ENCODE measurements at regions not wholly inside any gene's neighbourhood (a gene's known extent, or its start where the extent isn't known, plus 50 kb on each side); places are given as distances from the start of the nearest gene placed in this dataset.

DNA sequence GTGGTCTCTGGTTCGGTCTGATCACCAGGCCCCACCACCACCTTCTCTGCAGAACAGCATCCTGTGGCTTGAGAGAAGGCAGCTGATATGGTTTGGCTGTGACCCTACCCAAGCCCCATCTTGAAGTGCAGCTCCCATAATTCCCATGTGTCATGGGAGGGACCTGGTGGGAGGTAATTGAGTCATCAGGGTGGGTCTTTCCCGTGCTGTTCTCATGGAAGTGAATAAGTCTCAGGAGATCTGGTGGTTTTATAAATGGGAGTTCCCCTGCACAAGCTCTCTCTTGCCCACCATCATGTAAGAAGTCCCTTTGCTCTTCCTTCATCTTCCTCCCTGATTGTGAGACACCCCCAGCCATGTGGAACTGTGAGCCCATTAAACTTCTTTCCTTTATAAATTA is 352.3 kb upstream of the CDH5 start:
- no peak for DNase-seq (ENCODE audit: low read depth in 3 of 3)

DNA sequence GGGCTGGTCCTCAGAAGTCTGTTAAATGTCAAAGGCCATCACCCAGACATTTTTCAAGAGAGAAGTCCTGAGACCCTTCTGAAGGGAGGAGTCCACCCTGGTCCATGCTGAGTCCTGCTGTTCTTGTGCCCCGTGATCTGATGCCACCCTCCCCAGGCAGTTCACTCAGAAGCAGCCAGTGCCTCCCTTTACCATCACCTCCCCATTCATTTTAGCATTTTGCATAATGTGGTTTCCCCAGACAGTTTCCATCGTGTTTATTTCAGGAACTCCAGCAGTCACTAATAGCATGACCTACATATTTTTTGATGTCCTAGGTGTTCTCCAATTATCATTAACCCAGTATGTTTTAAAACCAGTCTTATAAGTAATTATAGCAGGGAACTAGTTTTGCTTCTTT is 353.0 kb upstream of the CDH5 start:
- no peak for DNase-seq (ENCODE audit: low read depth in 3 of 3)

DNA sequence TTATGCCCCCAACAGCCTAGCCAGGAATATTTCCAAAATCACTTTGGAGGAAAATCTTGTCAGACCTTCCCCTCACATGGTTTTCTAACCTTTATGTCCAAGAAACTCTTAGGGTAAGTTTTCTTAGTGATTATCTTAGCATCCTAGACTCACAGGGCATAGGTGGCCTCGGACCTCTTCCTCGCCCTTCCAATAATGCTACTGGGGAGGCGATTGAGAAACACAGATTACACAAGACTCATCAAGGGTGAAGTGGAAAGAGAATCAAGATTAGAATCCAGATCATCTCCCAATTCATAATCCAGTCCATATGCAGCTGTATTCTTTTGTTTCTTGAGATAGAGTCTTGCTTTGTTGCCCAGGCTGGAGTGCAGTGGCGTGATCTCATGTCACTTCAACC is 358.4 kb upstream of the CDH5 start:
- no peak for DNase-seq (ENCODE audit: low read depth in 3 of 3)

DNA sequence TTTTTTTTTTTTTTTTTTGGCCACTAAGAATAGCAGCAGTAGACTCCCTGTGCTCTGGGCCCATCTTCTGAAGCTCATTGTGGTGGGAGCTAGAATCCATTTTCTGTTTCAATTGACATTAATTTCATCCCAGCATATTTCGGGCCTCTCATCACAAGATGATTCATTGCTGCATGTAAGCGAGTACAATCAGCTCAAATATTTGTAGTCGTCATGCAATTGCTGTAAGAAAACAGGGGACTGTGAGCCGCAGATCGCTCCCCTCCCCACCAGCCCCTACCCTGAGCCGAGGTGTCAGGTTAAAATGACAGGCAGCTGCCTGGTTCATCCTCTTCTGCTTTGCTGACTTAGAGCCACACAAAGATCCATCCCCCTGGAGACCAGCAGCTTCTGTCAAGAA is 358.8 kb upstream of the CDH5 start:
- DNase-seq (ENCODE audit: low read depth in 3 of 3): no peak

DNA sequence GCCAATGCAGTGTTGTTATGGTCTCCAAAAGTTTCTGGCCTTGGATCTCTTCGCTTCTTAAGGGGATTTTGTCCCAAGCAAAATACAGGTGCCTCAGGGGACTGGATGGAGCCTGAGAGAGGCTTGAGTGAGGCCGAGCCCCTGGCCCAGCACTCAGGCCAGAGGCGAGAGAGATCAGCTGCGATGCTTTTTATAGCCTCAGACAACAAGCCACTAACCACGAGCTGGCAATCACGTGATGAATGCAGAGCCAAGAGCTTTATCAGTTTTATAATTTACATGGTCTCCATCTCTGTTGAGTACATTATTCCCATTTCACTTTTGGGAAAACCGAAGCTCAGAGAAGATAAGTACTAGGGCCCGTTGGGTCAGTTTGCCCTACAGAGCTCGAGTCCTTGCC is 360.0 kb upstream of the CDH5 start:
- DNase-seq (ENCODE audit: low read depth in 3 of 3): no peak

DNA sequence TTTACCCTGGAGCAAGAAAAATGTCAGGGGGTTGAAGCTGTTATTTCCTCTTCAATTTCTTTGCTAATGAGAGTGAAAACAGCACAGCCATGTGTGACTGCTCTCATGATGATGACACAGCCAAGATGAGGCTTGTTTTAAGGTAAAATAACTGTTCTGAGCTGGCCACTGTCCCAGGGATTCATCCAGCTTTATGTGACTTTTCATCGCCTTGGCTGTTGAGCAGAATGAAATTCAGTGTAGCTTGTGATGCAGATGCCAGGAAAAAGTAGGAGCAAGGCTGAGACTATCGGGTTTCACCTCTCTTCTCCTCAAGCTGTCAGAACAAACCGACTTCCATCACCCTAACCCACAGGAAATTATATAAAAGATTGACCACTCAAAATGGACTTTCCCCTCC is 361.8 kb upstream of the CDH5 start:
- no peak for DNase-seq (ENCODE audit: low read depth in 3 of 3)

DNA sequence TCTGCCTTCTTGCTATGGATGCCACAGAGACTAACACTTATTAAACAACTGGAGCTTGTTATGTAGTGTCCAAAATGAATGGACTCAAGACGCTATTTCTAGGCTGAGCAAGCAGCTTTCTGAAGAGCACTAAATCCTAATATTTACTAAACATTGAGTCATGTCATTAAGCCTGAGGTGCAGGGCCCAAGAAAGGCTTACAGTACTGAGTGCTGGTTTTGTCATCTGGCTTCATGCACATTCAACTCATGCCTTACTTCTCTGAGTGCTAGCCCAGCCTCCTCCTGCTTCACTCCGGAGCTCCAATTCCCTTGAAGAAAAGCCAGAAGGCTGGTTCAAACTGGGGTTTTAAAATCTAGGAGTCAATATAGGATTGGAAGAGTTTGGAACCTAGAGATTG is 363.3 kb upstream of the CDH5 start:
- DNase-seq (ENCODE audit: low read depth in 3 of 3): no peak

DNA sequence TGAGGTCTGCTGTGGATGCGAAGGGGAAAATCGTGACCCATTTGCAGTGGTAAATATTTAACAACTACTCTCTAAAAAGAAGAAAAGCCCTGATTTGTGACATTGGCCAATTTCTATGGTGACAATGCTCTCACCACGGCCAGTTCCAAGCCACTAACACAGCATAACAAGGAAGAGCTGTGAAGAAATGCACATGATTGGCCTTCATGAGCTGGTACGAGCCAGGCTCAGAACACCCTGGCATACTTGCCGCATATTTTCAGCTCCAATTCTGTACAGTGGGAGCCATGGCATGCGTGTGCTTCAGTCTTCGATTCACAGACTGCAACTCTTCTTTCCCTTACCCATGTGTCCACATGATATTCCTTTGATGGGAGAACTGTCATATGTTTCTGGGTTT is 363.9 kb upstream of the CDH5 start:
- DNase-seq (ENCODE audit: low read depth in 3 of 3): no peak

DNA sequence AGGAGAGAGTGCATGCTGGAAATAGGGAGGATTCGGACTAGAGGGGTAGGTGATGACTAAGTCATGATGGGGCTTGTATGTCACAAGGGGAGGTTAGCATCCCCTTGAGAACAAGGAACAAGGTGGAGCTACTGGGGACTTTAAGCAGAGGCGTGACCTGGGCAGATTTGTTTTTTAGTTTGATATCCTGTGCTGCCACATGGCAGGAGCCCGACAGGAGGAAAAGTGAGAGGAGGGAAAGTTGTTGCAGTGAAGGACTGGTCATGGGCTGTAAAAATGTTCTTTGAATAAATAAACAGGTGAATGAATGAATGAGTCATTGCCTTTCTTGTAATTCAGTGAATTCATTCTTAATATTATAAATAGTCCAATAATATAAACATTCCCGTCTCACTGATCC is 365.1 kb upstream of the CDH5 start:
- DNase-seq (ENCODE audit: low read depth in 3 of 3): no peak

DNA sequence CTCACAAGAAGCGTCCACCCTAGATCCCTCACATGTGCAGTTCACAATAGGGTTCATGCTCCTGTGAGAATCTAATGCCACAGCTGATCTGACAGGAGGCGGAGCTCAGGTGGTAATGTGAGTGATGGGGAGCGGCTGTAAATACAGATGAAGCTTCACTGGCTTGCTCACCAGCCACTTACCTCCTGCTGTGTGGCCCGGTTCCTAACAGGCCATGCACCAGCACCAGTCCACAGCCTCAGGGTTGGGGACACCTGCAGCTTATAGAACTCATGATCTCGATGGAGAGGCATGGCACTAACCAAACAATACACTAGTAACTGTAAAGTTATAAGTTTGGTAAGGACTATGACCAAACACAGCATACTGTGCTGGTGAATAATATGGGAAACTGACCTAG is 368.0 kb upstream of the CDH5 start:
- DNase-seq (ENCODE audit: low read depth in 3 of 3): no peak

DNA sequence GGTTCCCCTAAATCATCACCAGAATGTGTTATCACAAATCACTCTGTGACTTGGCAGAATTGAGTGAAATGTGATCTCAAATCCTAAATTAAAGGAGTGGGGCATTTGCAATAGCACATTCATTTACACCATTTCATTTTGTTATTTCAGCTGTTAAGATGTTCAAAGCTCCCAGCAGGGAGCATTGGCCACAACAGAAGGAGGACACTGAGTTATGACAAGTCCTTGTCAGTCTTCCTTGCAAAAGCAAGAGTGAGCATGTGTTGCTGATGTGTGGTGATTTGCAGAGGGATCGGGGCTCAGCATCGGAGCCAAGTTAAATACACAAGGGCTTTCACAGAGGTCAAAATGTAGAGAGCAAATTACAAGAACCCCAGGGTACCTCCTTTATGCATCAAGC is 372.2 kb upstream of the CDH5 start:
- no peak for DNase-seq (ENCODE audit: low read depth in 3 of 3)

DNA sequence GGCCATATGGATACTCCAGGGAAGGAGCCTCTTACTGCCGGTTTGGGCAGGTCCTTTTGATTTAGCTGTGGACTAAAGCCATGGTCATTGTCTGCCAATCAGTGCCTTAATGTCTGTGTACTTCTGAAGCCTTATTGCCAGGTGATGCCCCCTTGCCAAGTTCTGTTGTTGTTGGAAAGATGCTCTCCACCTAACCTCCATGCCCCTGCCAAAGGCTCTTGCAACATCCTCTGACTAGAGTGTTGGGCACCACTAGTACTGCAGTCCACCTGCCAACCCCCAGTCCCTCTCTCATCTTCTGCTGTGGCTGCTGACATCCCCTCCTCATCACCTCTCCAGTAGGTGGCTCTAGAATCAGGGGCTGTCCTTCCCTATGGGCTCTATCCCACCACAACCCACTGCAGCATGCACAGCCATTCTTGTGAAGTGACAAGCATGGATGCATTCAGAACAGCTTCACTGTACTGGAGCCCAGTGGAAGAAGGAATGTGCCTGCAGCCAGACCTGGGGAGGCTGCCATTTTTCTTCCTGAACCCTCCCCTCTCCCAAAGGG is 375.3 kb upstream of the CDH5 start:
- DNase-seq (ENCODE audit: low read depth in 3 of 3): no peak

DNA sequence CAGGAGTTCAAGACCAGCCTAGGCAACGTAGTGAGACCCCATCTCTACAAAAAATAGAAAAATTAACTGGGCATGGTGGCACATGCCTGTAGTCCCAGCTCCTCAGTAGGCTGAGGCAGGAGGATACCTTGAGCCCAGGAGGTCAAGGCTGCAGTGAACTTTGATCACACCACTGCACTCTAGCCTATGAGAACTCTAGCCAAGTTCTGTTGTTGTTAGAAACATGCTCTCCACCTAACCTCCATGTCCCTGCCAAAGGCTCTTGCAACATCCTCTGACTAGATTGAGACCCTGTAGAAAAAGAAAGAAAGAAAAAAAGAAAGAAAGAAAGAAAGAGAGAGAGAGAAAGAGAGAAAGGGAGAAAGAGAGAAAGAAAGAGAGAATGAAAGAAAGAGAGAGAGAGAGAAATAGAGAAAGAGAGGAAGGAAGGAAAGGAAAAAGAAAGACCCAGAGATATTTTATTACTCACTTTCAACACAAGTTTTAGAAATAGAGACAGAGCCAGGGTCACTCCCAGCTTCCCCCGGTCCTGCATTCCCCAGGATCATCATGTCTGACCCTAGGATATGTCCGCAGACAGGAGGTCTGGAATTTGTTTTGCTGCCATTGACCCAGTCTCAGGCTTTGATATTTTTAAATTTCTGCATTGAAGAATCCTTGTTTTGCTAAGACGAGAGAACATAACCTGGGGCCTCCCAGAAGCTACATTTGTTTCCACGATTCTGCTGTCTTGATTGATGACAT is 376.5 kb upstream of the CDH5 start:
- no peak for DNase-seq (ENCODE audit: low read depth in 3 of 3)

DNA sequence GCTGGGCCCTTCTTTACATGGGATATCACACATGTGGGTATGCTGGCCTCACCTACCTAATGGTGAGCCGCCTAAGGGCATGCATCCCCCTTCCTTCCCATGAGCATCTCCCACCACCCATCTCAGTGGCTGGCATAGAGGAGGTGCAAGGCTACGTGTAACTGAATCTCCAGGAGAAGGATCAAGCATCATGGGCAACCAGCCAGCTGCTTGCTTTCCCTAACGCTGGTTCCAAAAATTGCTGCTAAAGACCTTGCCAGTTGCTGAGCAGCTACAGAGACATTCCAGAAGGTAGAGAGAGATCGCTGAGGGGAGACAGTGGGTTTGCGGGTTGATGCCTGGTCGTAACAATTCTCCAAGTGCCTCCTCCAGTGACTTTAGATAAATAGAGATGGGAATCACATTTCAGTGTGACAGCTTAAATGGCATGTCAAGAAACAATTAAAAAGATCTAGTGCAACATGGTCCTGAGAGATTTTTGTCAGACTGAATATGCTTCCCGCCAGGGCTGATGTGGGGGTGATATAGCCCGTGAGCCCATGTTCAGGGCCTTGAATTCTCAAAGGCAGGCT is 378.4 kb upstream of the CDH5 start:
- no peak for DNase-seq (ENCODE audit: low read depth in 3 of 3)

DNA sequence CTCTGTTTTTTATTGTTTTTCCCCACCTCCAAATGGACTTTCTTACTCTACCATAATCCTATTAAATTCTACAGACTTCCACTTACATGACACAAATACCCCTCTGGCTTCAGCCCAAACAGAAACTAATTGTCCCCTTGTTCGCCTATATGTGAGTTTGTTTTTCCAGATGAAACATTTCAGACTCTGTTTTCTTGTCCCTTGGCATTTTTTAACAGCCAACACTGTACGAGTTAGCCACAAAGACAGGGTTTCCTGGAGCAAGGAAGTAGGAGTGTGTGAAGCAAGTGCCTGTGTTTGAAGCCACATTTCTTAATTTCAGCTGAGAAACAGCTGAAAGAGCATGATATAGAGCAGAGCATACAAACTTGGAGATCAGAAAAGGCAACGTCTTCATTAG is 382.2 kb upstream of the CDH5 start:
- DNase-seq (ENCODE audit: low read depth in 3 of 3): no peak

DNA sequence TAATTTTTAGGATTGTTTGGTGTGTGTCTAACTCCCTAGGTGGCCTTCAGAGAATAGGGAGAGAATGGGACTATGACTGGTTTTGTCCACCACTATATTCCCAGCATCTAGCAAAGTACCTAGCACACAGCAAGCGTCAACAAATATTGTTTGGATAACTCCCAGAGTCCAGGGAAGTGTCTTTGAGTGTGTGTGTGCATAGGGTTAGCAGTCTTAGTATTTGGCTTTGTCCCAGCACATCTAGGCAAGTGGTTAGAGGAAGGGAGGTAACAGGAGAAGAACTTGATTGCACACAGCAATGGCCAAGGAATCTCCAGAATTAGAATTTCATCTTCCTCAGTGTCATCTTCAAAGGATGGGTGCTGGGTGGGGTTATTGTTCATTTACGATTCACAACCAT is 385.4 kb upstream of the CDH5 start:
- DNase-seq (ENCODE audit: low read depth in 3 of 3): no peak

DNA sequence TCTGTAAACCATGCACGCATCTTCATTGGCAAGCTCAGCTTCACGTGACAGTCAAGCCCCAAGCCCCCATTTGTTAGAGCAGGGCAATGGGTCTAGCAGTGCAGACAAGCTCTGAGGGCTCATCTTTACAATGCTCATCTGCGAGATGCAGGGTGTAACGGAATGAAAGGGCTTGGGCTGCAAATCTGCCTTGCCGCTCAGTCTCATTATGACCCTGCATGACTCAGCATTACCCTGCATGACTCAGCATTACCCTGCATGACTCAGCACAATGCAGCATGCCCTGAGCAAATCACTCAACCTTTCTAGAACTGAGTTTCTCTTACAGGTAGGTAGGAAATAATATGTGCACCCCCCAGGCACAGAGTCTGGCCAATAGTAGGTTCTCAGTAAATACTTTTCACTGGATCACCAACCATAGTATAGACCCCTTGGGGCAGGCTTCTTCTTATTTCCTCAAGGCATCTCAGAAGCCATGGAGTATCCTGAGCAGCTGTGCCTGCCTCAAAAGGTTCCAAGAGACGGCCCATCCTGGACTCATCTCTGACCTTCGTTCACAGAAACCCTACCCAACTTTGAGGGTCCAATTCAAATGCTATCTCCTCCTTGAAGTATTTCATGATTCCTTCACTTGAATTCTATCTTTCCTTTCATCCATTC is 391.3 kb upstream of the CDH5 start:
- no peak for DNase-seq (ENCODE audit: low read depth in 3 of 3)

DNA sequence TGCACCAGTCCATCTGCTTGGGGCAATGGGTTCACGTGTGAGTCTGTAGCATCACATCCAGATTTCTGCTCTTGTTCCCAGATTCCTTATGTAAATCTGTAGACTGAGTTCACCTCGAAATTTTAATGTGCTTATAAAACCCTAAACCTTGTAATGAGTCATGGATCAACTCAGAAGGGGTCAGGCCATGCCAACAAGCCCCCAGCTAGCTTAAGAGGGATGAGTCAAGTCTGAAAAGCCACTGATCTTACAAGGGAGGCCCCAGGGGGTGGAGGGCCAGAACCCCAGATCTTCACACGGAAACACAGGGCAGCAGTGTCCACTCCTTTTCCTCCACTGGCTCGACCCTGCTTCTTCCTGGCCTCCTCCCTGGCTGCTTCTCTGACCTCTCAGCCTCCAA is 399.1 kb upstream of the CDH5 start:
- DNase-seq (ENCODE audit: low read depth in 3 of 3): no peak

DNA sequence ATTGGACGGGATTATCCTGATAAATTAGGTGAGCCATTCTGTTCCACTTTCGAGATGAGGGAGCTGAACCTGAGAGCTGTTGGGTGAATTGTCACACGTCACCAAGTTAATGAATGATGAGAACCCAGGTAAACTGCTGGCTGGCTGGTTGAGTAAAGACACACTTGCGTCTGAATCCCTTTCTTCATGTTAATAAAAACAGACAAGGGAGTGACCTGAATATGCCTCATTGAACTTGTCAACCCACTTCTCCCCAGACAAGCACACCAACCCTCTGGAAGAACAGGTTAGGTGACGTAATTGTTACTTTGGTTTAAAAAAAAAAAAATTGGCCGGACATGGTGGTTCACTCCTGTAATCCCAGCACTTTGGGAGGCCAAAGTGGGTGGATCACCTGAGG is 400.9 kb upstream of the CDH5 start:
- DNase-seq (ENCODE audit: low read depth in 3 of 3): no peak

DNA sequence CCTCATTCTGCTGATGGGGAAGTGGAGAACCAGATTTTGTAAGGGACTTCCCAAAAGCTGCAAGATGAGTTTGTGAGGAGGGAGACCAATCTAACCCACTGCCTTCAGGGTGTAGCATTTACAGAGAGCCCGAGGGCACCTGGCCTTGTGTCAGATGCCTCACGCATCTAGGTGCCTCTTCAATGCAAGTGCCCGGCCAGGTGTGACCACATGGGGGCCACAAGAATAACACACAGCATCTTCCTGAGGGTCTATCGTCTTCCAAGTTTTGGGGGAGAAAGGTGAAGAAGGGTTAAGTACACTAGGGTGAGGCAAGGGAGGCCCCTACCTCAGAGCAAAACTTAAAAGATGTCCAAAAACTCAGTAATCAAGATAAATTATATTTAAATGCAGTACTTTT is 401.7 kb upstream of the CDH5 start:
- DNase-seq (ENCODE audit: low read depth in 3 of 3): no peak

DNA sequence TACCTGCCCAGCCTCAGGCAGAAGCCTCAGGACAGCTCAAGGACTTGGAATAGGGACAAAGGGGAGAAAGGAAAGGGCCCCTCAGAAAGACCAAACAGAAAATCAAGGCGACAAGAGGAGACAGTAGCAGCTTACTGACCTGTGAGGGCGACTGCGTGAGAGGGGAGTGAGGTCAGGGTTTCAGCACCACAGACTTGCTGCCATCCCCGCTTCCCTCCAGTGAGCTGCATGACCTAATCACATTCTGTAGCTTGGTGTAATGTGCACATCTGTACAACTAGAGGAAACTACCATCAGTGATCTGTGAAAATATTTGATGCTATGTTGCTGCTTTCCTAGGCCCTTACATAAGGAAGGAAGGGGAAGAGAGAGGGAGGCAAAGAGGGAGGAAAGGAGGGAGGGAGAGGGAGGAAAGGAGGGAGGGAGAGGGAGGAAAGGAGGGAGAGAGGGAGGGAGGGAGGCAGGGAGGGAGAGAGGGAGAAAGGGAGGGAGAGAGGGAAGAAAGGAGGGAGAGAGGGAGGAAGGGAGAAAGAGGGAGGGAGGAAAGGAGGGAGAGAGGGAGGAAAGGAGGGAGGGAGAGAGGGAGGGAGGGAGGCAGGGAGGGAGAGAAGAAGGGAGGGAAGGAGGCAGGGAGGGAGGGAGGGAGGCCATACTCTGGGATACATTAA is 404.9 kb upstream of the CDH5 start:
- DNase-seq (ENCODE audit: low read depth in 3 of 3): no peak

DNA sequence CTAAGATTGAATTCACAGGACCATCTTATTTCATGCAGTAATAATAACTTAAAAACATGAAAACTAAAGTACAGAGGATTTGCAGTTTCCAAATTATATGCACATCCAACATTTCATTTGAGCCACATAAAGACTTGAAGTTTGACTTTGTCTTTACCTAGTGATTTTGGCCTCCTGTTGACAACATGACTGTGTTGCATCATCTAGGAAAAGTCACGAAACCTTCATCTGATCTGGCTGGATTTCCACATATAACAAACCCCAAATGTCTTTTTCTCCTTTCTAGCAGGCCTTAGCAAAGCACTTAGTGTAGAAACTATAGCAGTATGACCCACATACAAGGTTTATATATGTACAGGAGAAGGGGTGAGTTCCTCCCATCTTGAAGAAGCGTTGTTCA is 406.5 kb upstream of the CDH5 start:
- no peak for DNase-seq (ENCODE audit: low read depth in 3 of 3)

DNA sequence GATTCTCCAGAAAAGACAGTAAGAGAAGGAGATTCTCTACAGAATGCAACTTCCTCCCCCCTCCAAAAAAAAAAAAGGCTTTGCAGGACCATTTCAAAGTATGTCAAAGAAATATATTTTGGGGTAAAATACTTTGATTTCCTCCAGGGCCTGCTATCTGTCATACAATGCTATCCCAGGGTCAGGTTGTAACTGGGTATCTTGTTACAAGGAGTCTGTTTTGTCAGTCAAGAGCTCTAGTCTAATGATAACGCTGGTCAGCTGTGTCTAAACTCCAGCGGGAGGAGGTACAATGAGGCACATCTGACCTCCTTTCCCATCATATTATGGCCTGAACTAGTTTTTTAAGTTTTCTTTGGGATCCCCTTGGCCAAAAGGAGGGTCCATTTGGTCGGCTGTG is 408.4 kb upstream of the CDH5 start:
- DNase-seq (ENCODE audit: low read depth in 3 of 3): no peak

All from stimulated activated CD4-positive, alpha-beta T cell treated with anti-CD3 and anti-CD28 coated beads, TNF-alpha, amount 100 ng/mL, for 48 hours (primary cell).